ENCODE measurements at regions not wholly inside any gene's neighbourhood (a gene's known extent, or its start where the extent isn't known, plus 50 kb on each side); places are given as distances from the start of the nearest gene placed in this dataset.

- DNase-seq (ENCODE audit: low spot score): no peak
These were observed 99.8 kb downstream of the TES start for GRCh38 chr7:116310141-116310540.

GRCh38 chr7:116311259-116311658 is 100.9 kb downstream of the TES start:
- no peak for DNase-seq (ENCODE audit: low spot score)

DNA sequence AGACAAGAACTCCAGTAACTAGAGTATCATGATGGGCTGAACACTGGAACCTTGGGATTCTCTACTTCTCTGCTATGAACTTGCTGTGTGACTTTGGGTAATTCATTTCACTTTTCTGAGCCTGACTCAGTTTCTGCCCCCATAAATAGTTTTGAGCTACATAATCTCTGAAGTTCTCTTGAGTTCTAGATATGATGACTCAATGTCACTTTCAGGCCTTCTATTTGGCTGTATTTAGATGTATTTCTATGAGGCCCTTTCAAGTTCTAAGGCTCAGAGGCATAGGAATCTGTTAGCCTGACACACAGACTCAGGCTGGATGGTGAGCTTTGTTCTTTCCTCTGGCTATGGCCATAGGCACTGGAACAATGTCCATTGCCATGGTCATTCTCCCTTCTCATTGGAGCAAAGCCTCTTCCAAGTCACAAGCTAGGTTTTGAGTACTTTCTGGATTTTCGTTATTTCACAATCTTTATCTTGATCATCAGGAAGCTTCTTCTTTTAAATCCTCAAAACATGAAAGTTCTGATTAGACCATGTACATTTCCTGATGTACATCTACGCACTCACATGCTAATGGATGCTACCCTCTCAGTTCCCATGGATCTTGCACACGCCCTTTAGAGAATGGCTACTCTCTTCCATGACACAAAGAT is 101.6 kb downstream of the TES start:
- no peak for DNase-seq (ENCODE audit: low spot score)

GRCh38 chr7:116315293-116315692 is 105.0 kb downstream of the TES start:
- DNase-seq (ENCODE audit: low spot score): no peak

GRCh38 chr7:116315803-116316202 is 105.5 kb downstream of the TES start:
- DNase-seq (ENCODE audit: low spot score): no peak

DNA sequence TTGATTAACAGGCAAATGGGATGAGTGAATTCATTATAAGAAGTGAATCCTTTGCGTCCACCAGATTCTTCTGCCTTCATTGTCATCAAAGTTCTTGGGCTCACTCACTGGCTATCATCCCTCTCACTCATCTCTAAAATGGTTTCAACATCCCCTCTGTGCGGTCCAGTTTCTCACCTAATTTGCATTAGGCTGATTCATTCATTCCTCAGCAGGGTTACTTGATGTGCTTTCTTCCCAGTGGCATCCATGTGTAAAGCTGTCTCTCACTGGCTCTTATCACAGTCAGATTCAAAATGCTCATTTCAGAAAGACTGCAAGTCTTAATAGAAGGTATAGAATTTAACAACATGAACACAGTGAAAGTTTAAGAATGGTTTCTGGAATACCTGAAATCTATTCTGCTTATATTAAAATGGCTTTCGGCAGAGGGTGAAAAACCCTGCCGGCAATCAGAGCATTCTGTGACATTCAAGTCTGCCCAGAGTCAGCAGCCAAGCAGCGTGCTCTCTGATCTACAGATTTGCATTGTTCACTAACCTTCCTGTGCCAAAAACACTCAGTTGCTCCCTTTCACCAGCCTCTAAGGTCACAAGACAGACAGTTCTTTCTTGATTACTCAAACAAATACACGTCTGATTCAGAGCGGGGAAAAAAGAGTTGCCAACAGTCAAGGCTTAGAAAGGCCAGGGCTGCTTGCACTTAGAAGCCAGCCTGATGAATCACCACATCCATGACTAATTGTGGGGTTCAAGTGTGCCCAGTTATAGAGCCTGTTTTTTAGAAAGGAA is 106.7 kb downstream of the TES start:
- DNase-seq (ENCODE audit: low spot score): peak; percentile 10

GRCh38 chr7:116317907-116318306 is 107.6 kb downstream of the TES start:
- DNase-seq (ENCODE audit: low spot score): no peak

GRCh38 chr7:116322541-116322940 is 112.2 kb downstream of the TES start:
- DNase-seq (ENCODE audit: low spot score): no peak

DNA sequence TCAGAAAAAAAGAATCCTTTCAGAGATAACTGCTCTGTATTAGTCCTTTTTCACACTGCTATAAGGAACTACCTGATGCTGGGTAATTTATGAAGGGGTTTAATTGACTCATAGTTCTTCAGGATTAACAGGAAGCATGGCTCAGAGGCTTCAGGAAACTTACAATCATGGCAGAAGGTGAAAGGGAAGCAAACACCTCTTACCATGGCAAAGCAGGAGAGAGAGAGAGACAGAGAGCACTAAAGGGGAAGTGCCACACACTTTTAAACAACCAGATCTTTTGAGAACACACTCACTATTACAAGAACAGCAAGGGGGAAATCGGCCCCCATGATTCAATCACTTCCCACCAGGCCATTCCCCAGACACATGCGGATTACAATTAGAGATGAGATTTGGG is 114.2 kb downstream of the TES start:
- no peak for DNase-seq (ENCODE audit: low spot score)

DNA sequence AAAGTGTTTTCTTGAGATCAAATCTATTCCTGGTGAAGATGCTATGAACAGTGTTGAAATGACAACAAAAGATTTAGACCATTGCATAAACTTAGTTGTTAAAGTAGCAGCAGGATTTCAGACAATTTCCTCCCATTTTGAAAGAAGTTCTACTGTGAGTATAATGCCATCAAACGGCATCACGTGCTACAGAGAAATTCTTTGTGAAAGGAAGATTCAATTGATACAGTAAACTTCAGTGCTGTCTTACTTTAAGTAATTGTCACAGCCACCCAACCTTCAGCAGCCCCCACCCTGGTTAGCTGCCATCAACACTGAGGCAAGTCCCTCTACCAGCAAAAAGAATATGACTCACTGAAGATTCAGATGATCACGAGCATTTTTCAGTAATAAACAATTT is 115.2 kb downstream of the TES start:
- DNase-seq (ENCODE audit: low spot score): no peak

GRCh38 chr7:116327135-116327534 is 116.8 kb downstream of the TES start:
- DNase-seq (ENCODE audit: low spot score): no peak

DNA sequence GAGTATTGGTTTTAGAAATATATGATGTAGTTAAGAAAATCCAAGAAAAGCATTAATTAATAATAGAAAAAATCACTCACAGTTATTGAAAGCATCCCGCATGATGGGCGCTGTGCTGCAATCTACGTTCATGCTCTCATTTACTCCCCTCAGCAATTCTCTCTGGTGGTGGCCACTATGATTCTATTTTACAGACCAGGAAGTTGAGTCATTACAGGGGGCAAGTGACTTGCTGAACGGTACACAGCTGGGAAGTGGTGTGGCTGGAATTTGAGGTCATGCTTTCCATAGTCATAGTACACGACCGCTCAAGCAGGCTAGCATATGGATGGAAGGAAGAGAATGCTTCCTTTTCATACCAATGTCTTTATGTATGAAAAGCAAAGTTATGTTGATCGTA is 117.4 kb downstream of the TES start:
- no peak for DNase-seq (ENCODE audit: low spot score)

GRCh38 chr7:116328161-116328560 is 117.8 kb downstream of the TES start:
- no peak for DNase-seq (ENCODE audit: low spot score)

DNA sequence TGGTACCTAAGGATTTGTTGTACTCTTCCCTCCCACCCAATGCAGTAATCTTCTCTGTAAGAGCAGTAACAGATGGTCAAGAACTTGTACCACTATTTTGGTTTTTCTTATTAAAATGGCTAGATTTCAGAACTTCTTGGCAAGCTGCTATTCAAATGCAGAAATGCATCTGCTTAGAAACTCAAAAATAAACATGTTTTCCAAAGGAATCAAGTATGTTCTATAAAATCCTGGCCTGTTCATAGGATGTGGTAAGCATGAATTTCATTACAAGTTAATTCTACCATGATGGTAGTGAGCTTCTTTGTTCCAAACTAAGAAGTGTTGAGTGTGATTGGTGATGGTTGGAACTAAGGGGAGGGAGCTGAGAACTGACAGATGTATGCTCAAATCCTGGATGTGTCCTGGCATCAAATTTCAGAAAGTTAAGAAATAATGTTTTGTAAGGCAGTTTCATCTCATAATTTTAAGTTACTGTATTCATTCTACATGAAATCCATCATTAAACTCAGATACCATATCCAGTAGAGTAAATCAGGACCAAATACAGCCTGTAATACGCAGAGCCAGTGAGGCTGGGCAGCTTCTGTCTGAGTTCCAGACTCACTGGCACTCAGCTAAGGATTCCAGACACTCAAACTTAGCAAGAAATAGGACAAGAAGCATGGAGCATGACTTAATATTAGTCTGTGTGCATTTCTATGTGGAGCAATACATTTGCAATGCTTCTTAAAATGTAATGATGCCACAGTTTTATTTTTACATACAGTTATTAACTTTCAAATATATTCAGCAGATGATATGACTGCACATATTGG is 119.6 kb downstream of the TES start:
- DNase-seq (ENCODE audit: low spot score): no peak

DNA sequence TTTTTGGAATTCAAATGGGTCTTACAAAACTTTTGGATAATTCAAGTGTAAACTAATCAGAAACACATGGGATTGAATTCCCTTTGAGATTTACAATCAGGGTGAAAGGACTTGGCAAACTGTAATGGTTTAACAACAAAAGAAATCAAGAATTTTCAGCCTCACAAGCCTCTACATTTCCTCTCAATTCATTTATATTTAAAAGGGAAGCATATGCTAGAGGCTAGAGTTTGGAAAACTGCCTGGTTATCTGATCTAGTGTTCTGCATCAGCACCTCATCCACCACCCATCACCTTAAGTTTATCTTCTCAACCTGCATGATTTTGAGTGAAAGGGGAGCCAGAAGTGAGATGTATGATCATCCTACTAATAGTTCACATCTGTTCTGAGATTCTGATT is 120.7 kb downstream of the TES start:
- no peak for DNase-seq (ENCODE audit: low spot score)

- no peak for DNase-seq (ENCODE audit: low spot score)
These were observed 122.4 kb downstream of the TES start for GRCh38 chr7:116332766-116333165.

- DNase-seq (ENCODE audit: low spot score): no peak
These were observed 124.2 kb downstream of the TES start for GRCh38 chr7:116334555-116334954.

DNA sequence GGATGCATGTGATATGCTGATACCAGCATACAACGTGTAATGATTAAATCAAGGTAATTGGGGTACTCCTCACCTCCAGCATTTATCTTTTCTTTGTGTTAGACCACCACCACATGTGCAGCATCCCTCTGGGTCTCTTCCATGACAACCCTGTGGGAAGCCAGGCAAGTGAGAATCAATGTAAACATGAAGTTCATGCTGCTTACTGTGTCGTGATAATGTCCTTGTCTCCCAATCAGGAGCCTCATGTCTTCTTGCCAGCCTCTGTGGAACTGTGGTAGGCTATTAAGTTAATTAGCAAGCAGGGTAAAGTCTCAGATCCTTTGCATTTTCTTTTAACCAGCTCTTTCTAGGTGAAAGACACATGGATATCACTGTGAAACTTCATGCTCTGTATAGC is 126.7 kb downstream of the TES start:
- DNase-seq (ENCODE audit: low spot score): no peak

DNA sequence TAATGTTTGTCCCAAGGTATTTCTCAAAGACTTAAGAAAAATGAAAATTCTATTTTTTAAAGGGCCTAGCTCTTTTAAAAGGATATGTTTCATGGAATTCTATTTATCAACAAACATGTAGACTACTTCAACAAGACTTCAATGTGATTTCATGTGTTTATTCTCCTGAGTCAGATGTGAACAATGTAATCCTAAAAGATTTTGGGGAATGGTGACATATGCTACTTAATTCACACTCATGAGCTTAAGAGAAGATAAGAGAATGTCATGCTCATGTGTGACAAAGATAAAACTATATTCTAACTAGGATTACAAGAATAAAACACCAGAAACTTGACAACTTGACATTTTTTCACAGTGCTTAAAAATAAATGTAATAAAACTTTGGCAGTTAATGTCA is 127.5 kb downstream of the TES start:
- DNase-seq (ENCODE audit: low spot score): no peak

DNA sequence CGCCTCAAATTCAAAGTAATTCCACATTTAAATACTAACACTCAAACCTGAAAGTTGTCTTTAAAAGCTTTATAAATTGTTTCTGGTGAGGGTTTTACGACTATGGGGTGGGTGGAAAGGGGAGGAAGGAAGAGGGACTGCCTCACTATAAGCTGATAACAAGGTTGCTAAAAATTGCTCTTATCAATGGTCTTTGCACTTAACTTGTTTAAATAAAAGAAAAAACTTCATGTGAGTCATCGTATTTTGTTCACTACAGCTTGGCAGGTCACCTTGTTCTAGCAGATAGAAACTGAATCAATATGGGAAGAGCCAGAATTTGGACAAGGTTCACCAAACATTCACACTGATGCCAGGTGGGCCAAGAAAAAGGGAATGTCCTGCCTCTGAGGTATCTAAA is 129.2 kb downstream of the TES start:
- DNase-seq (ENCODE audit: low spot score): no peak

DNA sequence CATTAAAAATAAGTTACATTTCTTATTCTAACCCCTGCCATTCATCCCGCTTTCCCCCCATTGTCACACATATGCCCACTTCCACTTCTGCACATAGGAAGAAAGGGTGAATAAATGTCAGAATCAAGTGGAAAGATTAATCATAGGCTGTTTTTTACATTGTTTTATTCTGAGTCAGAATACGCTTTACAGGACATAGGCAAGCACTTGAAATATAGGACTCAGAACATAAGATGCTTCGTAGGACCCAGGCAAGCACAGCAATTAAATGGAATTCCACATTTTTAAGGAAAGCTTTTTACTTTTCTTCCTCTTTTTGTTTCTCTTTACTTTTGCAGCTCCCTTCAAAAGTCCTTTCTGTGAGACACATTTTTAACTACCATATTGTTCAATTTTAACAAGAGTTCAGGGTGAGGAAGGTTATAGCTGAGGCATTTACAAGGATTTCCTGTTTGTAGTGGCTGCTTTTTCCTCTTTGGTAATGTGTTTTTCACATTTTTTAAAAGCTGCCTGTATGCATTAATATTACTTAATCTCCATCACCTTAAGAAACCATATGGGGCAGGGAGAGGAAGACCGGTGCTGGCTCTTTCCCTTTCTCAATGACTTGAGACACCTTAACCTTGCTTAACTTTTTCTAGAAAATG is 130.0 kb downstream of the TES start:
- DNase-seq (ENCODE audit: low spot score): no peak

Data from iPS-NIHi11 (cell line).